ENCODE measurements at regions not wholly inside any gene's neighbourhood (a gene's known extent, or its start where the extent isn't known, plus 50 kb on each side); places are given as distances from the start of the nearest gene placed in this dataset.

DNA sequence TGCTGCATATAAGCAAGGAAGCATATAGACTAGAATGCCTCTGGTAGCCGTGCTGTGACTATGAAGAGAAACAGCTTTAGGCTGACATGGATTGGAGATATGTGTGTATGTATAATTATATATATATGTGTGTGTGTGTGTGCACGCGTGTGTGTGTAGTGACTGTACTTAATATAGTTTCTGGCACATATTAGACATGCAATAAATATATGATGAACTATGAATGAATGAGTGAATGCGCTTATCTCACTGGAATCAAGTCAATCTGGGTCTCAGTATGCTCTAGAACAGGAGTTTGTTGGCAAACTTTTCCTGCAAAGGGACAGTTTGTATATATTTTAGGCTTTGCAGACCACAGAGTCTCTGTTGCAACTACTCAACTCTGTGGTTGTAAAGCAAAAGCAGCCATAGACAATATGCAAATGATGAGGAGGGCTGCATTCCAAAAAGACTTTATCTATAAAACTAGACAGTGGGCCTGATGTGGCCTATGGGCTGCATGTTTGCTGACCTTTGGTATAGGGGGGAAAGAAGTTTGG lies 482.9 kb upstream of the USP24 start (continued):
- TF ChIP-seq STAT1 (conservative IDR thresholded peaks at IDR 0.05): no peak
- no peak for TF ChIP-seq MLLT1 (IDR thresholded peaks at IDR 0.05)
- TF ChIP-seq SKIL (IDR thresholded peaks at IDR 0.05; ENCODE audit: low read depth, poor library complexity, severe bottlenecking): no peak
- no peak for TF ChIP-seq PML (IDR thresholded peaks at IDR 0.05; ENCODE audit: low read length)
- TF ChIP-seq STAT3 (IDR thresholded peaks at IDR 0.05; ENCODE audit: low read depth, low read length): no peak
- TF ChIP-seq POLR2AphosphoS2 (IDR thresholded peaks at IDR 0.05; ENCODE audit: low read depth, low read length): no peak
- no peak for TF ChIP-seq POU2F2 (IDR thresholded peaks at IDR 0.05; ENCODE audit: borderline replicate concordance, low read depth, low read length)
- TF ChIP-seq NRF1 (conservative IDR thresholded peaks at IDR 0.05; ENCODE audit: low read depth, low read length): no peak
- TF ChIP-seq TCF7 (IDR thresholded peaks at IDR 0.05; ENCODE audit: borderline replicate concordance): no peak

DNA sequence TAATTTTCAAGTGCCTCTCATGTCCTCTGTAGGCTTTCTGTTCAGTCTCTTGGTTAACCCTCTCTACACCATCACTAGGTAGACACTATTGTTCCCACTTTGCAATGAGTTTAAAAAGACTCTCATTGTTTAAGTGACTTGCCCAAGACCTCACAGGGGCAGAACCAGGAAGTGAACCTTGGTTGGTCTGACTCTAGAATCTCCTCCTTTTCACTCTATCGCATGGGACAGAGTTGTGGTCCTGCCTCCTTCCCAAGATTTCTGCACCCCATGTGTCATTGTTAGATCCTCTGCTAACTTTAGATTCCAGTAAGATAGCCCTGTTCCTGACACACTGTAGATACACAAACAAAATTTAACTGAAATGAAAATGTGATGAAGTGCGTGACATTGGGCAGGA lies 481.7 kb upstream of the USP24 start:
- DNase-seq (ENCODE audit: low read depth, low spot score) (no peak), FAIRE-seq (no peak), ATAC-seq (no peak)
- in situ Hi-C loops (cut with MboI): no loop called here
- WGBS (ENCODE audit: insufficient coverage, insufficient replicate concordance, low lambda C conversion rate, missing lambda C conversion rate): 74% methylated on average over 2 of the region's 2 CpGs
- Histone ChIP-seq H3K27ac (ENCODE audit: control insufficient read depth, insufficient read depth) (no peak overlapping the region), H3K4me3 (no peak overlapping the region), H3K36me3 (ENCODE audit: control insufficient read depth in 2 of 2, insufficient read depth in 2 of 2, low read length in 1 of 2) (no peaks in the 10 kb centered on the region), H3K4me2 (ENCODE audit: control insufficient read depth, insufficient read depth) (no peak overlapping the region), H3K9me3 (replicated peaks; ENCODE audit: control insufficient read depth, insufficient read depth, low read length) (no peaks in the 10 kb centered on the region), H2AFZ (ENCODE audit: control insufficient read depth, low read depth, low read length) (no peak overlapping the region), H4K20me1 (ENCODE audit: control insufficient read depth, insufficient read depth) (no peaks in the 10 kb centered on the region), H3K4me1 (ENCODE audit: control insufficient read depth, insufficient read depth, low read length) (no peaks in the 10 kb centered on the region), H3K79me2 (ENCODE audit: control insufficient read depth, insufficient read depth, low read length) (no peaks in the 10 kb centered on the region), H3K27me3 (replicated peaks in 1 of 2; ENCODE audit: control insufficient read depth in 2 of 2, insufficient read depth in 2 of 2, low read length in 1 of 2) (no peaks in the 10 kb centered on the region), H3K9ac (ENCODE audit: control insufficient read depth, insufficient read depth, low read length) (no peak overlapping the region)
- CTCF ChIA-PET: no interaction called here
- no TSS peak for BruUV-seq (replicated peaks)
- intact Hi-C loops (cut with micrococcal nuclease; ENCODE audit: unreplicated experiment): no loop called here
- RAD21 ChIA-PET (ENCODE audit: unreplicated experiment): no interaction called here
- SMC1A ChIA-PET (ENCODE audit: uncharacterized antibody, unreplicated experiment): no interaction called here
- POLR2A ChIA-PET: no interaction called here
- TF ChIP-seq FOS (IDR thresholded peaks at IDR 0.05; ENCODE audit: borderline replicate concordance, extremely low read depth, insufficient read length): no peak
- no peak for TF ChIP-seq ZNF592 (IDR thresholded peaks at IDR 0.05)
- TF ChIP-seq EZH2 (IDR thresholded peaks at IDR 0.05; ENCODE audit: borderline replicate concordance, control insufficient read depth, low read depth, low read length): no peak
- TF ChIP-seq NFYB (IDR thresholded peaks at IDR 0.05; ENCODE audit: insufficient read depth, low read depth, low read length): no peak
- no peak for TF ChIP-seq EED (IDR thresholded peaks at IDR 0.05; ENCODE audit: low read depth)
- TF ChIP-seq RELB (IDR thresholded peaks at IDR 0.05; ENCODE audit: low read depth): no peak
